Keratinocyte (primary cell): ENCODE measurements at regions not wholly inside any gene's neighbourhood (a gene's known extent, or its start where the extent isn't known, plus 50 kb on each side); places are given as distances from the start of the nearest gene placed in this dataset.

Source experiments
- DNase-seq: peaks from one replicate; pipeline ENCODE4 v3.0.0-alpha.2; 2011; ENCODE audit warnings: low read depth, missing footprints, low spot score
- FAIRE-seq: peaks from 2 replicates; lab custom pipeline; 2011; peaks lifted over from hg19 to GRCh38; lab: Jason Lieb, UNC
- H2AFZ ChIP-seq: 2 replicates; pipeline ENCODE4 v1.6.0; 2012; ENCODE audit warnings: low read length, control low read depth, inconsistent platforms; ENCODE audit not compliant: control insufficient read depth
- H3K27ac ChIP-seq: 2 replicates; pipeline ENCODE4 v1.5.1; 2011; ENCODE audit warnings: low read length; ENCODE audit not compliant: control insufficient read depth, insufficient read depth
- H3K27me3 ChIP-seq: 3 replicates; pipeline ENCODE4 v1.6.0; 2011; ENCODE audit warnings: low read length; ENCODE audit not compliant: control insufficient read depth, insufficient read depth; ENCODE audit errors: extremely low read depth
- H3K36me3 ChIP-seq, 2 experiments: 2 replicates in 1 of 2; 3 replicates in 1 of 2; pipeline ENCODE4 v1.5.1; 2011; ENCODE audit warnings: low read length in 2 of 2, mild to moderate bottlenecking in 1 of 2; ENCODE audit not compliant: control insufficient read depth in 2 of 2, insufficient read depth in 2 of 2; ENCODE audit errors: extremely low read depth in 1 of 2
- H3K4me1 ChIP-seq: 3 replicates; pipeline ENCODE4 v1.5.1; 2011; ENCODE audit warnings: low read length; ENCODE audit not compliant: control insufficient read depth, insufficient read depth; ENCODE audit errors: extremely low read depth
- H3K4me2 ChIP-seq: 3 replicates; pipeline ENCODE4 v1.6.0; 2011; ENCODE audit warnings: low read depth, low read length; ENCODE audit not compliant: control insufficient read depth, insufficient read depth; ENCODE audit errors: extremely low read depth
- H3K4me3 ChIP-seq, 3 experiments: fragments of 200-600 bp in 1 of 3; sonication (generic) in 1 of 3; 2 replicates in 2 of 3; 3 replicates in 1 of 3; pipeline ENCODE4 v1.5.1; 2011 to 2016; ENCODE audit warnings: low read length in 3 of 3, mild to moderate bottlenecking in 3 of 3, control low read depth in 2 of 3, inconsistent platforms in 1 of 3, low read depth in 1 of 3, mixed read lengths in 1 of 3, mixed run types in 1 of 3, moderate library complexity in 1 of 3; ENCODE audit not compliant: control insufficient read depth in 2 of 3, insufficient read depth in 2 of 3; ENCODE audit errors: extremely low read depth in 1 of 3
- H3K79me2 ChIP-seq: 2 replicates; pipeline ENCODE4 v1.6.0; 2012; ENCODE audit warnings: low read length; ENCODE audit not compliant: control insufficient read depth, insufficient read depth
- H3K9ac ChIP-seq: 3 replicates; pipeline ENCODE4 v1.6.0; 2011; ENCODE audit warnings: low read length; ENCODE audit not compliant: control insufficient read depth, insufficient read depth; ENCODE audit errors: extremely low read depth
- H3K9me1 ChIP-seq: 3 replicates; pipeline ENCODE4 v1.6.0; 2011; ENCODE audit warnings: low read length; ENCODE audit not compliant: control insufficient read depth, insufficient read depth; ENCODE audit errors: extremely low read depth
- H3K9me3 ChIP-seq: 2 replicates; pipeline ENCODE4 v1.5.1; 2012; ENCODE audit warnings: low read depth, low read length; ENCODE audit not compliant: control insufficient read depth
- H4K20me1 ChIP-seq: 3 replicates; pipeline ENCODE4 v1.6.0; 2011; ENCODE audit warnings: low read length; ENCODE audit not compliant: control insufficient read depth, insufficient read depth; ENCODE audit errors: extremely low read depth
- CTCF ChIP-seq, 3 experiments: IDR thresholded peaks in 1 of 3; conservative IDR thresholded peaks in 1 of 3; optimal IDR thresholded peaks in 1 of 3; 2 replicates in 2 of 3; 3 replicates in 1 of 3; pipeline versions ENCODE3 to v1.5.1; 2011; ENCODE audit warnings: low read length in 3 of 3, mild to moderate bottlenecking in 3 of 3, moderate library complexity in 2 of 3, control low read depth in 1 of 3, inconsistent platforms in 1 of 3; ENCODE audit not compliant: insufficient read depth in 2 of 3; ENCODE audit errors: extremely low read depth in 1 of 3
- EZH2 ChIP-seq: IDR thresholded peaks from one replicate; pipeline ENCODE4 v1.6.1; 2012; ENCODE audit warnings: inconsistent platforms, mild to moderate bottlenecking, low read length, moderate library complexity
- dilution Hi-C: fragments of 300-500 bp; cut with MboI; formaldehyde crosslinking; loops from one replicate; pipeline ENCODE4 v1.7.0; 2020; ENCODE audit warnings: low sequenced_read_pairs; ENCODE audit not compliant: extremely low pct_ligation_motif_present

- dilution Hi-C loops: no loop called here
- Histone ChIP-seq H3K4me3 (no peak overlapping the region), H2AFZ (no peak overlapping the region), H3K4me1 (no peaks in the 10 kb centered on the region), H3K4me2 (no peak overlapping the region), H3K27me3 (no peaks in the 10 kb centered on the region), H3K36me3 (no peaks in the 10 kb centered on the region), H3K27ac (no peak overlapping the region), H3K79me2 (no peaks in the 10 kb centered on the region), H3K9me1 (no peaks in the 10 kb centered on the region), H3K9me3 (no peaks in the 10 kb centered on the region), H3K9ac (no peak overlapping the region), H4K20me1 (no peaks in the 10 kb centered on the region)
- TF ChIP-seq EZH2 (no peak), CTCF (optimal IDR thresholded peaks at IDR 0.05 in 1 of 3, IDR thresholded peaks at IDR 0.05 in 1 of 3, conservative IDR thresholded peaks at IDR 0.05 in 1 of 3; ENCODE audit: extremely low read depth in 1 of 3, insufficient read depth in 2 of 3, low read length in 3 of 3) (no peak)
- DNase-seq (no peak), FAIRE-seq (no peak)
Measured at GRCh38 chr6:130740308-130740707, 86.9 kb upstream of the SMLR1 start.

- dilution Hi-C loops: no loop called here
- Histone ChIP-seq H3K27ac (no peak overlapping the region), H3K9me3 (no peaks in the 10 kb centered on the region), H3K4me2 (no peak overlapping the region), H3K4me3 (no peak overlapping the region), H3K27me3 (no peaks in the 10 kb centered on the region), H3K36me3 (no peaks in the 10 kb centered on the region), H4K20me1 (no peaks in the 10 kb centered on the region), H3K9me1 (no peaks in the 10 kb centered on the region), H3K4me1 (no peaks in the 10 kb centered on the region), H2AFZ (no peak overlapping the region), H3K79me2 (no peaks in the 10 kb centered on the region), H3K9ac (no peak overlapping the region)
- no peak for DNase-seq
- FAIRE-seq: no peak
- TF ChIP-seq EZH2 (no peak), CTCF (optimal IDR thresholded peaks at IDR 0.05 in 1 of 3, IDR thresholded peaks at IDR 0.05 in 1 of 3, conservative IDR thresholded peaks at IDR 0.05 in 1 of 3; ENCODE audit: extremely low read depth in 1 of 3, insufficient read depth in 2 of 3, low read length in 3 of 3) (no peak)
Measured at GRCh38 chr6:130742131-130742681, 85.0 kb upstream of the SMLR1 start.
